Pancreas (tissue), 10 donors: ENCODE measurements at regions not wholly inside any gene's neighbourhood (a gene's known extent, or its start where the extent isn't known, plus 50 kb on each side); places are given as distances from the start of the nearest gene placed in this dataset.

Experiments used
- ATAC-seq, 4 donors: fragments of 200-7000 bp; cut with Tn5 transposase; one replicate each; pipeline versions ENCODE4 v1.8.0 to v1.9.1; 2020; ENCODE audit warnings: mild to moderate bottlenecking in 4 of 4, moderate library complexity in 4 of 4
- DNase-seq, 6 donors: peaks; one replicate each; pipeline ENCODE4 v3.0.0-alpha.2; 2020
- FAIRE-seq: peaks from 2 replicates; lab custom pipeline; 2012; peaks lifted over from hg19 to GRCh38; lab: Jason Lieb, UNC
- H3K27ac ChIP-seq, 4 donors: fragments of 200-600 bp; sonication (generic); 1 replicate in 3 of 4; 2 replicates in 1 of 4; pipeline versions ENCODE4 v1.5.0 to v1.8.0; 2020
- H3K27me3 ChIP-seq, 4 donors: fragments of 200-600 bp; one replicate each; pipeline ENCODE4 v1.8.0; 2021
- H3K36me3 ChIP-seq, 3 donors: fragments of 200-600 bp; sonication (generic) in 1 of 3; one replicate each; pipeline versions ENCODE4 v1.5.0 to v1.8.0; 2020 to 2021
- H3K4me1 ChIP-seq, 3 donors: fragments of 200-600 bp; one replicate each; pipeline ENCODE4 v1.8.0; 2021
- H3K4me3 ChIP-seq, 4 donors: fragments of 200-600 bp; sonication (generic) in 2 of 4; one replicate each; pipeline versions ENCODE4 v1.5.0 to v1.8.0; 2020 to 2021
- H3K9me3 ChIP-seq, 4 donors: fragments of 200-600 bp; one replicate each; pipeline ENCODE4 v1.8.0; 2021
- WGBS, 2 donors: extraction: QIAGEN DNeasy Blood & Tissue Kit; methylation state at CpG; one replicate each; pipeline ENCODE4 v1.1.7; 2013; 5-methylcytosine and 5-hydroxymethylcytosine counted together
- intact Hi-C, 3 donors: fragments of 100-400 bp; cut with DNase I; formaldehyde crosslinking; loops; one replicate each; pipeline versions ENCODE4 v1.11.1 to v1.14.2; 2022
- TF ChIP-seq, protein P1 (sequence below), 4 donors: fragments of 200-600 bp; sonication (generic) in 3 of 4; IDR thresholded peaks; one replicate each; pipeline versions ENCODE4 v1.5.0 to v1.8.0; 2021; ENCODE audit warnings: antibody characterized with exemption in 4 of 4
- donor health status: healthy with polysubstance abuse.
- donor health status: DM: no; HTN: no; CAD: no; lungs with moderate emphysema.
- donor health status: DM: no; HTN: no; CAD: no.
- donor health status: control.
- donor health status: control.
- donor health status: Bipolar disorder and iron deficiency.
- donor health status: DM: yes; HTN: yes; CAD: no.
- donor health status: DM: no; HTN: no; CAD: no.
- donor health status: DM: no; HTN: no; CAD: no.
- donor health status: DM: yes; HTN: yes; CAD: no.

DNA sequence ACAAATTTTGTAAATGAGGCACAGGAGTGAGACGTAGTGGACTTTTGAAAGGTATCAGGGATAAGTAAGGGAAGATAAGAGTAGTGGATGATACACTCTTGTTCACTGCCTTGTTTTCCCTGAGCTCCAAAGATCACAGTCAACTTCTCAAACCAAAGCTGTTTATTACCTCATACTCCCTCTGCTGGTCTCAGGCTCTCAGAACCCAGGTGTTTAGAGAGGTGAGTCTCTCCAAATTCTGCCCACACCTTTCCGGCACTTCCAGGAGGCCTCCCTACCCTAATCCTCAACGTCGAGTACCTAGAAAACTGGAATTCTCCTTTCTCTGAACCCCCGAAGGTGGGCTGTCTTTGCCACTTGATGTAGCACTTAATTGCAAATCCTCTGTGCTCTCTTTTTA lies 621.1 kb downstream of the BCL11A start:
- intact Hi-C loops, result no loop called here
- WGBS, 2 donors, result 85 to 88% methylated on average over 5 of the region's 5 CpGs
- DNase-seq, result no peak

DNA sequence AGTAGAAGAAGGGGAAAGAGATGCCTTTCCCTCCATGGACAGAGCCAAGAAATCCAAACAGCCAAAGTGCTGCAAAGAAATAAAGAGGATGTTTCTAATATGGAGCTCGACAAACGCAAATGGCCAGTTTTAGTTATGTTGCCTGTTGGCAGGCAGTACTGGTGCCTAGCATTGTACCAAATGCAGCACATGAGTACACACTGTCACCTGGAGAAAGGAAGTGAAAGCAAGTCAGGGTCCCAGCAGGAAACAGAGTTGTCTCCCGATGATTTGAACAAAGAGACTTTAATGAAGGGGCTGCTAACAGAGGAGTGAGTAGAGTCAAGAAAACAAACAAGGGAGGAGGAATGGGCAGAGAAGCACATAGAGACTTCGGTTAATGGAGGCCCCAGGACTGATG lies 623.0 kb downstream of the BCL11A start:
- Histone ChIP-seq H3K27me3 (no peaks in the 10 kb centered on the region), H3K4me3 (no peak overlapping the region), H3K27ac (no peak overlapping the region), H3K4me1 (no peaks in the 10 kb centered on the region), H3K36me3 (no peaks in the 10 kb centered on the region), H3K9me3 (no peaks in the 10 kb centered on the region)
- DNase-seq, result no peak
- FAIRE-seq, result no peak
- TF ChIP-seq, protein P1, sequence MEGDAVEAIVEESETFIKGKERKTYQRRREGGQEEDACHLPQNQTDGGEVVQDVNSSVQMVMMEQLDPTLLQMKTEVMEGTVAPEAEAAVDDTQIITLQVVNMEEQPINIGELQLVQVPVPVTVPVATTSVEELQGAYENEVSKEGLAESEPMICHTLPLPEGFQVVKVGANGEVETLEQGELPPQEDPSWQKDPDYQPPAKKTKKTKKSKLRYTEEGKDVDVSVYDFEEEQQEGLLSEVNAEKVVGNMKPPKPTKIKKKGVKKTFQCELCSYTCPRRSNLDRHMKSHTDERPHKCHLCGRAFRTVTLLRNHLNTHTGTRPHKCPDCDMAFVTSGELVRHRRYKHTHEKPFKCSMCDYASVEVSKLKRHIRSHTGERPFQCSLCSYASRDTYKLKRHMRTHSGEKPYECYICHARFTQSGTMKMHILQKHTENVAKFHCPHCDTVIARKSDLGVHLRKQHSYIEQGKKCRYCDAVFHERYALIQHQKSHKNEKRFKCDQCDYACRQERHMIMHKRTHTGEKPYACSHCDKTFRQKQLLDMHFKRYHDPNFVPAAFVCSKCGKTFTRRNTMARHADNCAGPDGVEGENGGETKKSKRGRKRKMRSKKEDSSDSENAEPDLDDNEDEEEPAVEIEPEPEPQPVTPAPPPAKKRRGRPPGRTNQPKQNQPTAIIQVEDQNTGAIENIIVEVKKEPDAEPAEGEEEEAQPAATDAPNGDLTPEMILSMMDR (IDR thresholded peaks at IDR 0.05), result no peak
- WGBS, 2 donors, result 80 to 81% methylated on average over 4 of the region's 4 CpGs
- intact Hi-C loops, result no loop called here
- ATAC-seq, result no peak

More for the DNA sequence above, 621.1 kb downstream of the BCL11A start:
- FAIRE-seq (no peak), ATAC-seq (no peak)
- H3K4me3 ChIP-seq, result no peak overlapping the region
- no peaks in the 10 kb centered on the region for H3K27me3 ChIP-seq
- no peaks in the 10 kb centered on the region for H3K36me3 ChIP-seq
- no peaks in the 10 kb centered on the region for H3K9me3 ChIP-seq
- H3K27ac ChIP-seq, result no peak overlapping the region
- H3K4me1 ChIP-seq, result no peaks in the 10 kb centered on the region
- TF ChIP-seq, protein P1 (IDR thresholded peaks at IDR 0.05), result no peak

DNA sequence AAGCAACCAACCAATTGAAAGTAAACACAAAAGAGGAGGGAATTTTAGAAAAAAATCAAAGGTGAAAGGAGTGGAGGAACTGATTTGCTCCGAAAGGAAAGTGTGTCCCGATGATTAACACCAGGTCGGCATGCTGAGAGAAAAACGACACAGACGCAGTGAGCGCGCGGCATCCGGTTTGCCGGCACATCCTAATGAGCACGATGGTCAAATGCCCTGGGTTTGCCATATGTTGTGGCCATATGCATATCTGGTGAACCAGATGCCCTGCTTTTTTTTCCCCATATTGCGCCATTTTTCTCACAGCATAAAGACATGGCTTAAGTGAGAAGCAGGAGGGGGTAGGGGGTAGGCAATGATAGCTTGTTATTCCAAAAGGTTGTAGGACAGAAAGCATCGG lies 626.7 kb downstream of the BCL11A start:
- Histone ChIP-seq H3K9me3 (no peaks in the 10 kb centered on the region), H3K4me3 (no peak overlapping the region), H3K27me3 (no peaks in the 10 kb centered on the region), H3K4me1 (no peaks in the 10 kb centered on the region), H3K27ac (no peak overlapping the region), H3K36me3 (no peaks in the 10 kb centered on the region)
- FAIRE-seq (no peak), DNase-seq (no peak), ATAC-seq (no peak)
- 96% methylated on average over 13 of the region's 13 CpGs for WGBS, 2 donors
- TF ChIP-seq, protein P1 (IDR thresholded peaks at IDR 0.05), result no peak
- intact Hi-C loops, result no loop called here

DNA sequence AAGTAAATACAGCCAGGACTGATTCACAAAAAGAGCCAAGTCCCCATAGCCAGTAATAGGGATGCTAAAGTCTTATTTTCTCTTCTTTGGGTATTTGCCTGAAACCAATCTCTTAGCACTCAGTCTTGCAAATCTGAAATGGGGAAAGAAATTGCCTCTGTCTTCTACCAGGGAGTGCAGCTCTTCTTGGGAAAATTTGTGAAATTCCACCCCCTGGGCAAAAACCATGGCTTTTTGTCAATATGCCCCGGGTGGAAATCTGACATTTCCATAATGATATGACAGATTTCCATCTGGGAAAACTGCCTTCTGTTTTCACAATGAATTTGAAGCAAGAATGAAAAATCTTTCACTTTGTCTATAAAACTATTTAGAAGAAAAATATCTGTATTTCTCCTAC lies 628.1 kb downstream of the BCL11A start:
- WGBS, 2 donors, result 20 to 23% methylated on average over 1 of the region's 1 CpG
- TF ChIP-seq, protein P1 (IDR thresholded peaks at IDR 0.05), result no peak
- H3K27ac ChIP-seq, result no peak overlapping the region
- no peaks in the 10 kb centered on the region for H3K36me3 ChIP-seq
- no peaks in the 10 kb centered on the region for H3K9me3 ChIP-seq
- no peak for ATAC-seq
- intact Hi-C loops, result no loop called here
- H3K27me3 ChIP-seq, result no peaks in the 10 kb centered on the region
- no peak for DNase-seq
- no peaks in the 10 kb centered on the region for H3K4me1 ChIP-seq
- FAIRE-seq, result no peak
- H3K4me3 ChIP-seq, result no peak overlapping the region

GRCh38 chr2:59924346-59924745 lies 629.1 kb downstream of the BCL11A start:
- no peak for ATAC-seq

More at GRCh38 chr2:59924346-59924745, 629.1 kb downstream of the BCL11A start:
- no peak for FAIRE-seq
- 83% methylated on average over 1 of the region's 1 CpG for WGBS, 2 donors
- Histone ChIP-seq H3K4me3 (no peak overlapping the region), H3K36me3 (no peaks in the 10 kb centered on the region), H3K9me3 (no peaks in the 10 kb centered on the region), H3K27ac (no peak overlapping the region), H3K4me1 (no peaks in the 10 kb centered on the region), H3K27me3 (no peaks in the 10 kb centered on the region)
- TF ChIP-seq, protein P1 (IDR thresholded peaks at IDR 0.05), result no peak
- no peak for DNase-seq
- intact Hi-C loops, result no loop called here
